ENCODE measurements at regions not wholly inside any gene's neighbourhood (a gene's known extent, or its start where the extent isn't known, plus 50 kb on each side); places are given as distances from the start of the nearest gene placed in this dataset.

GRCh38 chr5:143648696-143649095, 163.3 kb upstream of the HMHB1 start:
- Histone ChIP-seq H3K4me1 (ENCODE audit: control insufficient read depth in 3 of 3, insufficient read depth in 2 of 3, low read depth in 1 of 3, low read length in 2 of 3) (no peaks in the 10 kb centered on the region), H3K27ac (ENCODE audit: low read depth in 1 of 3, low read length in 2 of 3) (no peak overlapping the region), H3K36me3 (ENCODE audit: control insufficient read depth in 3 of 3, insufficient read depth in 2 of 3, low read depth in 1 of 3, low read length in 3 of 3) (no peaks in the 10 kb centered on the region), H3K9me3 (ENCODE audit: control insufficient read depth in 2 of 2, insufficient read depth in 1 of 2, low read depth in 1 of 2, low read length in 1 of 2) (no peaks in the 10 kb centered on the region), H3K27me3 (ENCODE audit: control insufficient read depth in 3 of 3, insufficient read depth in 3 of 3, low read length in 3 of 3) (no peaks in the 10 kb centered on the region), H3K4me3 (ENCODE audit: low read depth in 1 of 3, low read length in 3 of 3) (no peak overlapping the region)
- no peak for FAIRE-seq
- WGBS, 3 donors = 94 to 100% (median 98%) methylated on average over 2 of the region's 2 CpGs
- no peak for DNase-seq

GRCh38 chr5:143646961-143647360, 165.0 kb upstream of the HMHB1 start:
- Histone ChIP-seq H3K36me3 (ENCODE audit: control insufficient read depth in 3 of 3, insufficient read depth in 2 of 3, low read depth in 1 of 3, low read length in 3 of 3) (no peaks in the 10 kb centered on the region), H3K27ac (ENCODE audit: low read depth in 1 of 3, low read length in 2 of 3) (no peak overlapping the region), H3K4me3 (ENCODE audit: low read depth in 1 of 3, low read length in 3 of 3) (no peak overlapping the region), H3K27me3 (ENCODE audit: control insufficient read depth in 3 of 3, insufficient read depth in 3 of 3, low read length in 3 of 3) (no peaks in the 10 kb centered on the region), H3K4me1 (ENCODE audit: control insufficient read depth in 3 of 3, insufficient read depth in 2 of 3, low read depth in 1 of 3, low read length in 2 of 3) (no peaks in the 10 kb centered on the region), H3K9me3 (ENCODE audit: control insufficient read depth in 2 of 2, insufficient read depth in 1 of 2, low read depth in 1 of 2, low read length in 1 of 2) (no peaks in the 10 kb centered on the region)
- 70 to 90% (median 87%) methylated on average over 14 of the region's 14 CpGs for WGBS, 3 donors
- FAIRE-seq (no peak), DNase-seq (no peak)

GRCh38 chr5:143645356-143645755, 166.6 kb upstream of the HMHB1 start:
- Histone ChIP-seq H3K36me3 (ENCODE audit: control insufficient read depth in 3 of 3, insufficient read depth in 2 of 3, low read depth in 1 of 3, low read length in 3 of 3) (no peaks in the 10 kb centered on the region), H3K4me3 (ENCODE audit: low read depth in 1 of 3, low read length in 3 of 3) (no peak overlapping the region), H3K4me1 (ENCODE audit: control insufficient read depth in 3 of 3, insufficient read depth in 2 of 3, low read depth in 1 of 3, low read length in 2 of 3) (no peaks in the 10 kb centered on the region), H3K27ac (ENCODE audit: low read depth in 1 of 3, low read length in 2 of 3) (no peak overlapping the region), H3K9me3 (ENCODE audit: control insufficient read depth in 2 of 2, insufficient read depth in 1 of 2, low read depth in 1 of 2, low read length in 1 of 2) (no peaks in the 10 kb centered on the region), H3K27me3 (ENCODE audit: control insufficient read depth in 3 of 3, insufficient read depth in 3 of 3, low read length in 3 of 3) (no peaks in the 10 kb centered on the region)
- FAIRE-seq (no peak), DNase-seq (no peak)
- WGBS, 3 donors = 93 to 96% (median 94%) methylated on average over 6 of the region's 6 CpGs

GRCh38 chr5:143644727-143645126, 167.2 kb upstream of the HMHB1 start:
- no peaks in the 10 kb centered on the region for H3K27me3 ChIP-seq (ENCODE audit: control insufficient read depth in 3 of 3, insufficient read depth in 3 of 3, low read length in 3 of 3)
- H3K9me3 ChIP-seq (ENCODE audit: control insufficient read depth in 2 of 2, insufficient read depth in 1 of 2, low read depth in 1 of 2, low read length in 1 of 2) = no peaks in the 10 kb centered on the region
- H3K27ac ChIP-seq (ENCODE audit: low read depth in 1 of 3, low read length in 2 of 3) = no peak overlapping the region
- no peaks in the 10 kb centered on the region for H3K4me1 ChIP-seq (ENCODE audit: control insufficient read depth in 3 of 3, insufficient read depth in 2 of 3, low read depth in 1 of 3, low read length in 2 of 3)
- 65 to 72% (median 70%) methylated on average over 3 of the region's 3 CpGs for WGBS, 3 donors
- no peak overlapping the region for H3K4me3 ChIP-seq (ENCODE audit: low read depth in 1 of 3, low read length in 3 of 3)
- no peak for FAIRE-seq
- no peak for DNase-seq
- H3K36me3 ChIP-seq (ENCODE audit: control insufficient read depth in 3 of 3, insufficient read depth in 2 of 3, low read depth in 1 of 3, low read length in 3 of 3) = no peaks in the 10 kb centered on the region

GRCh38 chr5:143642791-143643190, 169.2 kb upstream of the HMHB1 start:
- Histone ChIP-seq H3K36me3 (ENCODE audit: control insufficient read depth in 3 of 3, insufficient read depth in 2 of 3, low read depth in 1 of 3, low read length in 3 of 3) (no peaks in the 10 kb centered on the region), H3K4me3 (ENCODE audit: low read depth in 1 of 3, low read length in 3 of 3) (no peak overlapping the region), H3K4me1 (ENCODE audit: control insufficient read depth in 3 of 3, insufficient read depth in 2 of 3, low read depth in 1 of 3, low read length in 2 of 3) (peaks cover 0 to 7% (median 0%) of the 10 kb centered on the region in 3 donors), H3K27ac (ENCODE audit: low read depth in 1 of 3, low read length in 2 of 3) (no peak overlapping the region), H3K9me3 (ENCODE audit: control insufficient read depth in 2 of 2, insufficient read depth in 1 of 2, low read depth in 1 of 2, low read length in 1 of 2) (peaks cover 0 to 3% of the 10 kb centered on the region in 2 donors), H3K27me3 (ENCODE audit: control insufficient read depth in 3 of 3, insufficient read depth in 3 of 3, low read length in 3 of 3) (no peaks in the 10 kb centered on the region)
- FAIRE-seq (no peak), DNase-seq (no peak)

- H3K27ac ChIP-seq (ENCODE audit: low read depth in 1 of 3, low read length in 2 of 3) = no peak overlapping the region
- peaks cover 0 to 3% of the 10 kb centered on the region in 2 donors for H3K9me3 ChIP-seq (ENCODE audit: control insufficient read depth in 2 of 2, insufficient read depth in 1 of 2, low read depth in 1 of 2, low read length in 1 of 2)
- 75 to 85% (median 81%) methylated on average over 6 of the region's 6 CpGs for WGBS, 3 donors
- peak overlapping the region in 1 of 3 donors; percentile 5 for H3K4me3 ChIP-seq (ENCODE audit: low read depth in 1 of 3, low read length in 3 of 3)
- H3K27me3 ChIP-seq (ENCODE audit: control insufficient read depth in 3 of 3, insufficient read depth in 3 of 3, low read length in 3 of 3) = no peaks in the 10 kb centered on the region
- DNase-seq = no peak
- no peaks in the 10 kb centered on the region for H3K36me3 ChIP-seq (ENCODE audit: control insufficient read depth in 3 of 3, insufficient read depth in 2 of 3, low read depth in 1 of 3, low read length in 3 of 3)
- FAIRE-seq = no peak
- peaks cover 0 to 16% (median 6%) of the 10 kb centered on the region in 3 donors for H3K4me1 ChIP-seq (ENCODE audit: control insufficient read depth in 3 of 3, insufficient read depth in 2 of 3, low read depth in 1 of 3, low read length in 2 of 3)
Measured at GRCh38 chr5:143641549-143642355, 170.2 kb upstream of the HMHB1 start.

- H3K4me3 ChIP-seq (ENCODE audit: low read depth in 1 of 3, low read length in 3 of 3) = no peak overlapping the region
- H3K27me3 ChIP-seq (ENCODE audit: control insufficient read depth in 3 of 3, insufficient read depth in 3 of 3, low read length in 3 of 3) = no peaks in the 10 kb centered on the region
- FAIRE-seq (no peak), DNase-seq (no peak)
- peaks cover 0 to 3% of the 10 kb centered on the region in 2 donors for H3K9me3 ChIP-seq (ENCODE audit: control insufficient read depth in 2 of 2, insufficient read depth in 1 of 2, low read depth in 1 of 2, low read length in 1 of 2)
- peaks cover 0 to 19% (median 6%) of the 10 kb centered on the region in 3 donors for H3K4me1 ChIP-seq (ENCODE audit: control insufficient read depth in 3 of 3, insufficient read depth in 2 of 3, low read depth in 1 of 3, low read length in 2 of 3)
- 76 to 92% (median 90%) methylated on average over 4 of the region's 4 CpGs for WGBS, 3 donors
- no peaks in the 10 kb centered on the region for H3K36me3 ChIP-seq (ENCODE audit: control insufficient read depth in 3 of 3, insufficient read depth in 2 of 3, low read depth in 1 of 3, low read length in 3 of 3)
- H3K27ac ChIP-seq (ENCODE audit: low read depth in 1 of 3, low read length in 2 of 3) = no peak overlapping the region
Measured at GRCh38 chr5:143638654-143639053, 173.3 kb upstream of the HMHB1 start.

- no peak overlapping the region for H3K4me3 ChIP-seq (ENCODE audit: low read depth in 1 of 3, low read length in 3 of 3)
- FAIRE-seq = no peak
Measured at GRCh38 chr5:143636931-143637528, 174.9 kb upstream of the HMHB1 start.

More at GRCh38 chr5:143636931-143637528, 174.9 kb upstream of the HMHB1 start:
- H3K27ac ChIP-seq (ENCODE audit: low read depth in 1 of 3, low read length in 2 of 3) = no peak overlapping the region
- no peaks in the 10 kb centered on the region for H3K27me3 ChIP-seq (ENCODE audit: control insufficient read depth in 3 of 3, insufficient read depth in 3 of 3, low read length in 3 of 3)
- 50 to 59% (median 54%) methylated on average over 8 of the region's 8 CpGs for WGBS, 3 donors
- peak; percentile 19 to 53 for DNase-seq
- H3K36me3 ChIP-seq (ENCODE audit: control insufficient read depth in 3 of 3, insufficient read depth in 2 of 3, low read depth in 1 of 3, low read length in 3 of 3) = no peaks in the 10 kb centered on the region
- H3K4me1 ChIP-seq (ENCODE audit: control insufficient read depth in 3 of 3, insufficient read depth in 2 of 3, low read depth in 1 of 3, low read length in 2 of 3) = peaks cover 0 to 19% (median 6%) of the 10 kb centered on the region in 3 donors
- peaks cover 0 to 3% of the 10 kb centered on the region in 2 donors for H3K9me3 ChIP-seq (ENCODE audit: control insufficient read depth in 2 of 2, insufficient read depth in 1 of 2, low read depth in 1 of 2, low read length in 1 of 2)

Measured in small intestine (tissue), 7 donors.